Mesenchymal stem cell (in vitro differentiated cells and primary cell): ENCODE measurements at regions not wholly inside any gene's neighbourhood (a gene's known extent, or its start where the extent isn't known, plus 50 kb on each side); places are given as distances from the start of the nearest gene placed in this dataset.

Source experiments
- DNase-seq: peaks from one replicate; pipeline ENCODE4 v3.0.0-alpha.2; 2013
- H2AFZ ChIP-seq: one replicate; pipeline ENCODE4 v1.6.1; 2013; ENCODE audit warnings: low read depth, mild to moderate bottlenecking, control low read depth, inconsistent platforms, low read length, moderate library complexity
- H2AK5ac ChIP-seq: 2 replicates; pipeline ENCODE4 v1.6.1; 2013; ENCODE audit warnings: low read length, moderate library complexity, mild to moderate bottlenecking, inconsistent platforms; ENCODE audit not compliant: severe bottlenecking
- H2BK120ac ChIP-seq: one replicate; pipeline ENCODE4 v1.6.1; 2013; ENCODE audit warnings: low read depth, mild to moderate bottlenecking, inconsistent platforms, low read length, moderate library complexity
- H2BK12ac ChIP-seq, 2 experiments: one replicate each; pipeline ENCODE4 v1.6.1; 2013; ENCODE audit warnings: inconsistent platforms in 2 of 2, low read length in 2 of 2, mild to moderate bottlenecking in 2 of 2, moderate library complexity in 2 of 2, control low read depth in 1 of 2
- H2BK15ac ChIP-seq: one replicate; pipeline ENCODE4 v1.6.1; 2013; ENCODE audit warnings: mild to moderate bottlenecking, low read depth, inconsistent platforms; ENCODE audit not compliant: poor library complexity, severe bottlenecking
- H2BK5ac ChIP-seq: 2 replicates; pipeline ENCODE4 v1.6.1; 2013; ENCODE audit warnings: low read depth, mild to moderate bottlenecking, low read length, control low read depth, inconsistent platforms; ENCODE audit not compliant: poor library complexity, severe bottlenecking
- H3K14ac ChIP-seq, 2 experiments: one replicate each; pipeline ENCODE4 v1.6.1; 2013; ENCODE audit warnings: inconsistent platforms in 2 of 2, low read length in 2 of 2, control low read depth in 1 of 2, mild to moderate bottlenecking in 1 of 2, moderate library complexity in 1 of 2
- H3K18ac ChIP-seq, 2 experiments: one replicate each; pipeline ENCODE4 v1.6.1; 2013; ENCODE audit warnings: inconsistent platforms in 2 of 2, low read length in 2 of 2, control low read depth in 1 of 2, low read depth in 1 of 2, mild to moderate bottlenecking in 1 of 2
- H3K23ac ChIP-seq, 2 experiments: one replicate each; pipeline ENCODE4 v1.6.1; 2013; ENCODE audit warnings: inconsistent platforms in 2 of 2, low read length in 2 of 2, mild to moderate bottlenecking in 2 of 2, moderate library complexity in 2 of 2, control low read depth in 1 of 2
- H3K27ac ChIP-seq: 2 replicates; pipeline ENCODE4 v1.5.1; 2013; ENCODE audit warnings: mild to moderate bottlenecking, moderate library complexity, low read length, control low read depth, inconsistent platforms; ENCODE audit not compliant: poor library complexity, severe bottlenecking
- H3K27me3 ChIP-seq, 2 experiments: 2 replicates each; pipeline versions ENCODE4 v1.6.1 to v1.7.0; 2013; ENCODE audit warnings: low read length in 2 of 2, mild to moderate bottlenecking in 2 of 2, moderate library complexity in 2 of 2, control low read depth in 1 of 2, inconsistent platforms in 1 of 2; ENCODE audit not compliant: control insufficient read depth in 1 of 2, insufficient read depth in 1 of 2
- H3K36me3 ChIP-seq, 2 experiments: 2 replicates each; pipeline versions ENCODE4 v1.6.1 to v1.7.0; 2013; ENCODE audit warnings: low read length in 2 of 2, control low read depth in 1 of 2, inconsistent platforms in 1 of 2, low read depth in 1 of 2, mild to moderate bottlenecking in 1 of 2; ENCODE audit not compliant: insufficient read depth in 2 of 2, control insufficient read depth in 1 of 2
- H3K4ac ChIP-seq, 2 experiments: one replicate each; pipeline ENCODE4 v1.6.1; 2013; ENCODE audit warnings: inconsistent platforms in 2 of 2, low read length in 2 of 2, mild to moderate bottlenecking in 2 of 2, moderate library complexity in 2 of 2, control low read depth in 1 of 2, low read depth in 1 of 2
- H3K4me1 ChIP-seq: 2 replicates; pipeline ENCODE4 v1.6.1; 2013; ENCODE audit warnings: low read depth, low read length, control low read depth; ENCODE audit not compliant: control insufficient read depth, insufficient read depth
- H3K4me2 ChIP-seq: 2 replicates; pipeline ENCODE4 v1.6.1; 2013; ENCODE audit warnings: low read length, mild to moderate bottlenecking, inconsistent platforms; ENCODE audit not compliant: poor library complexity, severe bottlenecking
- H3K4me3 ChIP-seq, 2 experiments: 2 replicates each; pipeline versions ENCODE4 v1.5.1 to v1.7.0; 2013; ENCODE audit warnings: low read length in 2 of 2, mild to moderate bottlenecking in 2 of 2, control low read depth in 1 of 2, low read depth in 1 of 2; ENCODE audit not compliant: insufficient read depth in 1 of 2
- H3K79me1 ChIP-seq: replicated peaks from 2 replicates; pipeline ENCODE4 v1.6.1; 2013; ENCODE audit warnings: mild to moderate bottlenecking, control low read depth, low read length, inconsistent platforms; ENCODE audit not compliant: poor library complexity, severe bottlenecking
- H3K9ac ChIP-seq: 2 replicates; pipeline ENCODE4 v1.7.0; 2013; ENCODE audit warnings: mild to moderate bottlenecking, low read length, moderate library complexity
- H3K9me3 ChIP-seq: 2 replicates; pipeline ENCODE4 v1.7.0; 2013; ENCODE audit warnings: mild to moderate bottlenecking, low read length; ENCODE audit not compliant: control insufficient read depth
- H4K8ac ChIP-seq: one replicate; pipeline ENCODE4 v1.6.1; 2013; ENCODE audit warnings: inconsistent platforms, mild to moderate bottlenecking, low read length, moderate library complexity
- H4K91ac ChIP-seq: one replicate; pipeline ENCODE4 v1.6.1; 2013; ENCODE audit warnings: mild to moderate bottlenecking, low read length, inconsistent platforms
- WGBS: methylation state at CpG from one replicate; pipeline ENCODE4 v1.1.7; 2013; ENCODE audit warnings: mixed read lengths; 5-methylcytosine and 5-hydroxymethylcytosine counted together

DNA sequence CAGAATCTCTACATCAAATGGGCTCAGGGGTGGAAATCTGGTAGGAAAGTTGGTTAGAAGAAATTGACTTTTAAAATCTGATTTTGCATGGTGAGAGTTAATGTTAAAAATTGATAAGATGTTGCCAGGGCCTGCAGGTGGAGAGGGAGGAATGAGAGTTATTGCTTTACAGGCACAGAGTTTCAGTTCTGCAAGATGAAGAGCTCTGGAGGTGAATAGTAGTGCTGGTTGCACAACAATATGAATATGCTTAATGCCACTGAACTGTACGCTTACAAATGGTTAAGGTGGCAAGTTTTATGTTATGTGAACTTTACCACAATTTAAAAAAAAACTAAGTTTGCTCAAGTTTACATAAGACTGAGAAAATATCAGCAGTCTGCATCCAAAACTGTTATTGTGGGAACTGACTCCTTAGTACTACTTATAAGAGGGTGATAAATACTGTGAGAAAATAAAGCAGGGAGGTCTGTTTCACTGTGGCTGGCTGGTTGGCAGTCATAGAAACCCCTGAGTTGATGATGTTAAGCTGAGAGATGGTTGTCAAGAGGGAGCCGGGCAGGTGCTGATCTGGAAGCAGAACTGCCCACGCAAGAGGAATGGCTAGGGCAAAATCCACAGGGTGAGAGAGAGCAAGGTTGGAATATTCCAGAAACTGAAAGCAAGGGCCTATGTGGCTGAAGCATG lies 144.9 kb downstream of the EDEM1 start:
- Histone ChIP-seq H2AFZ (no peak overlapping the region), H3K4me2 (no peak overlapping the region), H4K8ac (no peak overlapping the region), H3K9me3 (no peaks in the 10 kb centered on the region), H3K27ac (no peak overlapping the region), H3K14ac (no peak overlapping the region), H3K27me3 (no peaks in the 10 kb centered on the region), H2BK5ac (no peak overlapping the region), H3K9ac (no peak overlapping the region), H2BK12ac (no peak overlapping the region), H3K36me3 (no peaks in the 10 kb centered on the region), H2BK15ac (no peak overlapping the region), H3K4me1 (peaks cover 5% of the 10 kb centered on the region), H3K4ac (no peak overlapping the region), H3K18ac (no peak overlapping the region), H3K4me3 (no peak overlapping the region), H2BK120ac (no peak overlapping the region), H3K79me1 (no peaks in the 10 kb centered on the region), H4K91ac (no peak overlapping the region), H3K23ac (no peak overlapping the region), H2AK5ac (no peak overlapping the region)
- DNase-seq: no peak
- WGBS: 94% methylated on average over 2 of the region's 3 CpGs

DNA sequence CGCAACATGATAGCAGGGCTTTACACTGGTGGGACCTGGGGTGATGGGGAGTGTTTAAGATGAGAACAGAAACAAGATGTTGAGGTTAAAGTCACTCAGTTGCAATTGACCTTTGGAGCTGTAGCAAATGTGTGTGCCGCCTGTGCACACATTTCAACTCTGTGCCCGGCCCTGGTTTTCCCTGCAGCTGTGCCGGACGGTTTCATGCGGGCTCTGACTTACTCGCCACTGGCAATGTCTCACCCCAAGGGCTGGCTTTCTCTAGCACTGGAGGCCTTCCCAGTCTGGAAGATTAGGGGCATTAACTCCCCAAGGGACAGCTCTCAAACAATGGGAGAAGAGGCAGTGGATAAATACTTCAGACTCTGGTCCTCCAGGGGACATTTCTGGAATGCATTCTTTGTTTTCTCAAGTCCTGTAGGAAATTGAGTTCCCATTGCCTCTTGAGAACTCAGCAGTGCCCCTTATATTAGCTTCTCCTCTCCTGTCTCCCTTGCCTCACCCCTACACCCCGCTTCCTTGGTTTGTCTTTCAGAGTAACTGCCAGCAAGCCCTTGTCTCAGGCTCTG lies 152.5 kb downstream of the EDEM1 start:
- no peak overlapping the region for H4K91ac ChIP-seq
- WGBS: 91% methylated on average over 8 of the region's 8 CpGs

DNA sequence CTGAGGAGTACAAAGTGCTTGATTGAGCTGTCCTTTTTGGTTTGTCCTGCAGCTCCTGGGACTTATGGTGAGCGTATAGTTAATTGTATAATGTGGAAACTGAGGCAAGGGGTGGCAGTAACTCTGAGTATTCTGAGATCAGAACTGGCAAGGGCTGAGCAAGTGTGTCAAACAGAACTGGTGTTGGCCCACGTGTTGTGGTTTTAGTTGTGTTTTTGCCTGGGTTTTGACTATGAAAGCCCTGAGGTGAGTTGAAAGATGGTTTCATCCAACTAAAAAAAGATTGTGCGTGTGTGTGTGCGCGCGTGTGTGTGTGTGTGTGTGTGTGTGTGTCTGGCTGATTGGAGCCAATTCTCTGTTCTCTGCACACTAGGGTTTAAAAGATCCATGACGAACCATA lies 154.1 kb downstream of the EDEM1 start:
- no peak overlapping the region for H3K23ac ChIP-seq
- no peaks in the 10 kb centered on the region for H3K27me3 ChIP-seq
- no peak overlapping the region for H2AK5ac ChIP-seq
- no peak overlapping the region for H3K18ac ChIP-seq
- H2BK5ac ChIP-seq: no peak overlapping the region
- DNase-seq: no peak
- no peak overlapping the region for H3K4ac ChIP-seq
- no peaks in the 10 kb centered on the region for H3K9me3 ChIP-seq
- no peak overlapping the region for H3K27ac ChIP-seq
- no peaks in the 10 kb centered on the region for H3K79me1 ChIP-seq
- H2AFZ ChIP-seq: no peak overlapping the region
- H2BK12ac ChIP-seq: no peak overlapping the region
- WGBS: 59% methylated on average over 7 of the region's 7 CpGs
- no peak overlapping the region for H3K4me3 ChIP-seq
- H3K9ac ChIP-seq: no peak overlapping the region
- H2BK120ac ChIP-seq: no peak overlapping the region
- no peak overlapping the region for H3K14ac ChIP-seq
- H3K4me2 ChIP-seq: no peak overlapping the region
- H3K36me3 ChIP-seq: no peaks in the 10 kb centered on the region
- H3K4me1 ChIP-seq: no peaks in the 10 kb centered on the region
- H4K91ac ChIP-seq: no peak overlapping the region
- H2BK15ac ChIP-seq: no peak overlapping the region
- no peak overlapping the region for H4K8ac ChIP-seq

More for the DNA sequence above, 152.5 kb downstream of the EDEM1 start:
- Histone ChIP-seq H3K9ac (no peak overlapping the region), H3K36me3 (no peaks in the 10 kb centered on the region), H3K27ac (no peak overlapping the region), H2BK120ac (no peak overlapping the region), H2AFZ (no peak overlapping the region), H3K14ac (no peak overlapping the region), H2BK12ac (no peak overlapping the region), H3K79me1 (no peaks in the 10 kb centered on the region), H3K18ac (no peak overlapping the region), H3K4me3 (no peak overlapping the region), H3K23ac (no peak overlapping the region), H3K4me1 (no peaks in the 10 kb centered on the region), H2BK15ac (no peak overlapping the region), H3K9me3 (no peaks in the 10 kb centered on the region), H3K4me2 (no peak overlapping the region), H3K4ac (no peak overlapping the region), H4K8ac (no peak overlapping the region), H2AK5ac (no peak overlapping the region), H3K27me3 (no peaks in the 10 kb centered on the region), H2BK5ac (no peak overlapping the region)
- DNase-seq: no peak

DNA sequence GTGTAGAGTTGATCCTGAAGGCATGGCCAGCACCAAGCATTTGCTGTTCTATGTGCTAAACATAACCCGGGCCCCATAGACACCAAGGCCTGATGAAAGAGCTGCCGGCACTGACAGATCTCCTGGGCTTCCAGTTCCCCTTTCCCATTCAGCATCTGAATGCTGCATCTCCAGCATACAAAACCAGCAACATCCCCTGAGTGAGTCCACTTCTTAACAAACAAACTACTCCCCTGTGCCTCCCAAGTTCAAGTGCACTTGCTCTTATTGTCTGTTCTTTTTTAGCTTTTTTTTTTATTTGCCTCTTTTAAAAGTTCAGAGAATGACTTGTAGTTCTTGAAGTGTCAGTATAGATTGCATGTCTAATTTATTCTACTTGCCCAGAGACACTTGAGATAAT lies 156.0 kb downstream of the EDEM1 start:
- Histone ChIP-seq H3K9me3 (no peaks in the 10 kb centered on the region), H3K4me1 (no peaks in the 10 kb centered on the region), H3K23ac (no peak overlapping the region), H3K4me2 (no peak overlapping the region), H3K79me1 (no peaks in the 10 kb centered on the region), H3K4ac (no peak overlapping the region), H3K27ac (no peak overlapping the region), H3K36me3 (no peaks in the 10 kb centered on the region), H4K91ac (no peak overlapping the region), H2AFZ (no peak overlapping the region), H3K9ac (no peak overlapping the region), H3K14ac (no peak overlapping the region), H2BK15ac (no peak overlapping the region), H4K8ac (no peak overlapping the region), H2BK120ac (no peak overlapping the region), H2BK5ac (no peak overlapping the region), H3K27me3 (no peaks in the 10 kb centered on the region), H2AK5ac (no peak overlapping the region), H2BK12ac (no peak overlapping the region), H3K4me3 (no peak overlapping the region), H3K18ac (no peak overlapping the region)
- WGBS: 39% methylated on average over 2 of the region's 2 CpGs
- DNase-seq: peak; percentile 43
